ENCODE measurements at regions not wholly inside any gene's neighbourhood (a gene's known extent, or its start where the extent isn't known, plus 50 kb on each side); places are given as distances from the start of the nearest gene placed in this dataset.

DNA sequence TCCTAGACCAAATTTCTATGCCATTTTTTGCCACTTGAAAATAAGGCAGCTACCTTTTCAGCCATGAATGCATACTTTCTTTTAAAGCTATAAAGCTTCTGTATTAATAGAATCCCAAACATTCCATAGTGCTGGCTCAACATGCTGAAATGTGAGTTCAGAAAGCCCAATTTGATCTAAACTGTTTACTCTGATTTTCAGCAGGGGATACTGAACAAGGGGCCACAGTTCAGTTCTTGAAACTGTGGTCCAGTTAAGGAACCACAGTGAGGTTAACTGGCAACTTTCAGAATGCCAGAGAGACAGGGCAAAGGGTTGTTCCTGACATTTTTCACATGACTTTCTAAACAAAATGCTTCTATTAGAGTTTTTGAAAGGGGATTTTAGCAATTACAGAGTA, 85.7 kb upstream of the COL11A1 start:
- DNase-seq (ENCODE audit: low read depth, low spot score) (no peak), ATAC-seq (no peak)
- intact Hi-C loops (cut with micrococcal nuclease) = no loop called here
- H3K4me2 ChIP-seq (ENCODE audit: low read length) = no peak overlapping the region
- H3K36me3 ChIP-seq (ENCODE audit: control insufficient read depth in 1 of 2, insufficient read depth in 2 of 2, low read length in 2 of 2) = no peaks in the 10 kb centered on the region
- no peak overlapping the region for H2AFZ ChIP-seq (ENCODE audit: low read depth, low read length, poor library complexity, severe bottlenecking)
- no peaks in the 10 kb centered on the region for H3K4me1 ChIP-seq (ENCODE audit: control insufficient read depth in 1 of 2, insufficient read depth in 2 of 2, low read length in 2 of 2)
- no TSS peak for BruUV-seq (replicated peaks)
- CTCF ChIA-PET = no interaction called here
- no peaks in the 10 kb centered on the region for H3K27me3 ChIP-seq (ENCODE audit: insufficient read depth, low read length)
- no peaks in the 10 kb centered on the region for H4K20me1 ChIP-seq (ENCODE audit: insufficient read depth)
- no peak overlapping the region for H3K9ac ChIP-seq (ENCODE audit: low read length)
- TF ChIP-seq SP1 (IDR thresholded peaks at IDR 0.05; ENCODE audit: low read depth) (no peak), EGR1 (IDR thresholded peaks at IDR 0.05; ENCODE audit: low read depth) (no peak), ELF1 (IDR thresholded peaks at IDR 0.05; ENCODE audit: borderline replicate concordance, low read depth) (no peak), EZH2phosphoT487 (IDR thresholded peaks at IDR 0.05; ENCODE audit: borderline replicate concordance) (no peak), ZNF274 (IDR thresholded peaks at IDR 0.05; ENCODE audit: low read depth, low read length) (no peak), POLR2AphosphoS5 (IDR thresholded peaks at IDR 0.05; ENCODE audit: low read depth, low read length) (no peak), EZH2 (IDR thresholded peaks at IDR 0.05) (no peak), YY1 (IDR thresholded peaks at IDR 0.05; ENCODE audit: extremely low read depth, insufficient replicate concordance, low read depth, low read length) (no peak), CEBPB (IDR thresholded peaks at IDR 0.05; ENCODE audit: low read depth) (no peak), RAD21 (IDR thresholded peaks at IDR 0.05; ENCODE audit: low read depth) (no peak)
- TF ChIP-seq, protein P1, sequence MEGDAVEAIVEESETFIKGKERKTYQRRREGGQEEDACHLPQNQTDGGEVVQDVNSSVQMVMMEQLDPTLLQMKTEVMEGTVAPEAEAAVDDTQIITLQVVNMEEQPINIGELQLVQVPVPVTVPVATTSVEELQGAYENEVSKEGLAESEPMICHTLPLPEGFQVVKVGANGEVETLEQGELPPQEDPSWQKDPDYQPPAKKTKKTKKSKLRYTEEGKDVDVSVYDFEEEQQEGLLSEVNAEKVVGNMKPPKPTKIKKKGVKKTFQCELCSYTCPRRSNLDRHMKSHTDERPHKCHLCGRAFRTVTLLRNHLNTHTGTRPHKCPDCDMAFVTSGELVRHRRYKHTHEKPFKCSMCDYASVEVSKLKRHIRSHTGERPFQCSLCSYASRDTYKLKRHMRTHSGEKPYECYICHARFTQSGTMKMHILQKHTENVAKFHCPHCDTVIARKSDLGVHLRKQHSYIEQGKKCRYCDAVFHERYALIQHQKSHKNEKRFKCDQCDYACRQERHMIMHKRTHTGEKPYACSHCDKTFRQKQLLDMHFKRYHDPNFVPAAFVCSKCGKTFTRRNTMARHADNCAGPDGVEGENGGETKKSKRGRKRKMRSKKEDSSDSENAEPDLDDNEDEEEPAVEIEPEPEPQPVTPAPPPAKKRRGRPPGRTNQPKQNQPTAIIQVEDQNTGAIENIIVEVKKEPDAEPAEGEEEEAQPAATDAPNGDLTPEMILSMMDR (IDR thresholded peaks at IDR 0.05 in 2 of 3, conservative IDR thresholded peaks at IDR 0.05 in 1 of 3; ENCODE audit: borderline replicate concordance in 1 of 3, insufficient read depth in 1 of 3, low read depth in 2 of 3, low read length in 2 of 3) = no peak
- TF ChIP-seq, protein P2, sequence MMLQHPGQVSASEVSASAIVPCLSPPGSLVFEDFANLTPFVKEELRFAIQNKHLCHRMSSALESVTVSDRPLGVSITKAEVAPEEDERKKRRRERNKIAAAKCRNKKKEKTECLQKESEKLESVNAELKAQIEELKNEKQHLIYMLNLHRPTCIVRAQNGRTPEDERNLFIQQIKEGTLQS (IDR thresholded peaks at IDR 0.05) = no peak
- RAD21 ChIA-PET (ENCODE audit: low non-redundant PET in 1 of 2, low total read pairs in 2 of 2, uncharacterized antibody in 2 of 2, unreplicated experiment in 2 of 2) = no interaction called here
- POLR2A ChIA-PET = no interaction called here
- H3K4me3 ChIP-seq (replicated peaks in 1 of 2; ENCODE audit: low read depth in 1 of 2, low read length in 2 of 2) = no peak overlapping the region
- H3K27ac ChIP-seq (ENCODE audit: low read depth, low read length) = no peak overlapping the region
- H3K9me2 ChIP-seq (ENCODE audit: insufficient read depth) = no peaks in the 10 kb centered on the region
- H3K9me3 ChIP-seq (ENCODE audit: control insufficient read depth in 1 of 2, insufficient read depth in 1 of 2, low read depth in 1 of 2, low read length in 2 of 2) = no peaks in the 10 kb centered on the region
- no peaks in the 10 kb centered on the region for H3K79me2 ChIP-seq (ENCODE audit: insufficient read depth, low read length)

Measured in HCT116 (cell line).